ENCODE measurements at regions not wholly inside any gene's neighbourhood (a gene's known extent, or its start where the extent isn't known, plus 50 kb on each side); places are given as distances from the start of the nearest gene placed in this dataset.
"Not testable (repeated sequence)": the region's sequence is repeated elsewhere in the genome, so short reads cannot be mapped to it uniquely, and the experiment has no call there.

DNA sequence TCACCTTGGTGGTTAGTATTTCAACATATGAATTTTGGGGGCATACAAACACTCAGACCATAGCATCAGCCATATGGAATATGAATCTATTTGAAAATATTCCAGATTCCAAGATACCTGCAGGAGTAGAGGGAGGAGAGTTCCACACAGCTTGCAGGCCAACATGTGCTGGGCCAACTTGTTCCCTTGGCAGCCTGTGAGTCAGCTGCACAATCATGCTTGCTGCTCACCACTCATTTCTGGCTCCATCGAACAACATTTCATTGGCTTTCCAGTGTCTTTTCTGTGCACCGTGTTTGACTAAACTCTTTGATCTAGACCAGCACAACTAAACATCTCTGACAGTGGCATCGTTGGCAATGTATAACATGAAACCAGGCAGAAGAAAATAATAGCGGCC is 282.5 kb upstream of the RASGEF1B start:
- DNase-seq, result no peak

DNA sequence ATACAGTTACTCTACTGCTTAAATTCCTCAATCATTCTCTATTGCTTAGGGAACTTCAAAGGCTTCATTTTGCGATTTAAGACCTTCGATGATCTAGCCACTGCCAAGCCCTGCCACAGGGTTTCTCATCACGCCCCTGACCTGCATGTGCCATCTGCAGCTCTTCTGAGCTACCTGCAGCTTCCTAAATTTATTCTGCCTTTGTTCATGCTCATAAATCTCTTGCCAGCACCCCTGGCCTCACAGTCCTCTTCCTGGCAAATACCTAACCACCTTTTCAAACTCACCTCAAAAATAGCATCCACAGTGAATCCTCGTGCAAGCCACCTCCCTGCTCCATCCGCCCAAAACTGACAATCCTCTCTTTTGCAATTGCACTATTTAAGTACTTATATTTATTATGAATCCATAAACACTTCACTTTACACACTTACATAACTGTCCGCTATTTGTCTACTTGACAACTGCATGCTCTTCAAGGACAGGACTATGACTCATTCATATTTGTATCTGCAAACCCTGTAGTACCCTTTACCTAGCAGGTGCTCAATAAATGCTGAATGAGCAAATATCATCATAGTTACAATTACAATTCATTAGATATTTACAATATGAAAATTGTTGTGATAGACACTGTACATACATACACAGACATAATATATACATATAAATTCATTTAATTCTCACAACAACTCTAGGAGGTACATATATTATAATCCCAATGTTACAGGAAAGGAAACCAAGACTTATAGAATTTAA is 280.0 kb upstream of the RASGEF1B start:
- no peak for DNase-seq

DNA sequence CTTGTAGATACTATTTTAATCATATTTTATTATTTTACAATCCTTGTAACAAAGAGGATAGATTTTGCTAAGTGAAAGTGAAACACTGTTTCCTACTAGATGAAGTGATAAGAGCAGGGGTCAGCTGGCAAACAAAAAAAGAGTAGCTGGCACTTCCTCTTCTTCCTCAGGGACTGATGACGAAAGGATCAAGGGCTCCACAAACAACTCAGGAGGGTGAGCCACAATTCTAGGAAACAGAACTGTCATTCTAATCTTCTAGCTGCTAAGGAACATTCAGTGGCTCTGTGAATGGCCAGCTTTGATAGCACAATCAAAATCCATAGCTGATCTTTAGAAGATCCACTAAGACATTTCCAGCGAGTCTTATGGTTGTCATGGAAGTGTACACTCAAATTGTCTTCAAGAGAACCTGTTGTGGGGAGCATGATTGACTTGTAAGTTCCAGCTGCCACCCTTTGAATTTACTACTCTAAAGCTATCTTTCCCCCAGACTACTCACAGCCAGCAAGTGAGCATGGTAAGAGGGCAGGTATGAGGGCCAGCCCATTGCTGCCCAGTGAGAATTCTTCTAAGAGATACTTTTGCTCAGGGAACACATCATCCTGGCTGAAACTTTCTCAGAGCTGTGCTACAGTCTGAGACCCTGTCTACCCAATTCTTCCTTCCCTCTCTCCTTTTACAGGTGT is 275.7 kb upstream of the RASGEF1B start:
- DNase-seq, result no peak

DNA sequence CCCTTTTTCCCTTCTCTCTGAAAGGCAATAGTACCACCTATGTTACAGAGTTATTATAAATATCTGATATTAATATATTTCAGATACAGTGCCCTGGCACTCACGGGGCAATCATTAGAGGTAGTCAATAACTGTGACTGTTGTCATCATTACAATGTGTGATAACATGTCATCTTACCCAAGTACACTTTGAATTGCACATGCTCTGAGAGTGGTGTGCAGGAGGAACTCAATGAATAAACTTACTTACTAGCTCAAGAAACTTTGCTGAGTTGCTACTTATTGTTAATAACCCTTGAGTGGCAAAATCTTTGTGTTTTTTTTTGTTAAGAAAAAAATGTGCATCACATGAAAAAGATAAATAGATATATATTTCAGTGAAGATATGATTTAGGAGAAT is 275.1 kb upstream of the RASGEF1B start:
- DNase-seq, result no peak

GRCh38 chr4:81746071-81746470 is 274.4 kb upstream of the RASGEF1B start:
- no peak for DNase-seq

GRCh38 chr4:81745050-81745449 is 273.3 kb upstream of the RASGEF1B start:
- DNase-seq, result no peak

DNA sequence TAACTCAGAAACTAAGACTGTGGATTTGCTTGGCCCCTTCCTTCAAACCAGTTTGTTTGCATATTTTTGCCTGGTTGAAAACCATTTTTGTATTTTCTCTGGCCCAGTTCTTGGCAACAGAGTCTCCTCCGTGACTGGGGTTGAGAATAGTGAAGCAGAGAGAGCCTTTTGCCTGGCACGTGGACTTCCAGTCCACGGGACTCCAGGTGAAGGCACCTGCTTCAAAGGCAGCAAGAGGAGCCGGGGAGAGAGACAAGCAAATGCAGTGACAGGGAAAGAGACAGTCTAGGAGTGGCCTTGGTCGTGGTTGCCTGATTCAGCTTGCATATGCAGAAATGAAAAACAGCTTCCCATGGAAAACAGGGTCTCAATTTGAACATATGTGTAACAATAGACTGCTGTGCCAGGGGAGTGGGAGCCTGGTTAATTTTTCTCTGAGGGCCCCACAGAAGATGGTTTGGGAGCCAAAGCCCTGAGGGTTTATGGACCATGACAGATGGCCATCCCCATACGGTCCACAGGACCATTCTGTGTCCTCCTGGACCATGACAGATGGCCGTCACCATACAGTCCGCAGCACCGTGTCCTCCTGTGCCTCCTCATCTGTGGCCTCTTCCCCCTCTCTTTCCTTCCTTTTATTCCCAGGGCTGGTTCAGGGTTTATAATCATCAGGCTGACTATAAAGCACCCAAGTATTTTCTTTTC is 272.2 kb upstream of the RASGEF1B start:
- no peak for DNase-seq

DNA sequence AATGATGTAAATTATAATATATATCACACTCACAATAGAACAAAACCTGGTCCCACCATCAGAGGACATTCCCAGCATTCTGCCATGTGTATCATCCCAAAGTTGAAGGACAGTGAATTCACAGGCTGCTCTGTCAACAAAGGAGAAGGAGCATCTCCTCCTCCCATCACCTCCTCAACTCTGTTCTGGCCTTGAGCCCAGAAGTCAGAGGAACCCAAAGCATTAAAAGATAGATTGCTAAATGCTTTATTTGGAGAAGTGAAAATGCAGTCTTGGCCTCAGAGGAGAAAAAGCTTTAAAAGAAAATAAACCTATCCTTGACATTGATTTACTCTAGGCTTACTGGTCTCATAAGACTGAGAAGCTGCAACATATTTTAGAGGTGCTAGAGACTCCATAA is 268.8 kb upstream of the RASGEF1B start:
- no peak for DNase-seq

GRCh38 chr4:81738891-81739290 is 267.2 kb upstream of the RASGEF1B start:
- DNase-seq, result no peak

DNA sequence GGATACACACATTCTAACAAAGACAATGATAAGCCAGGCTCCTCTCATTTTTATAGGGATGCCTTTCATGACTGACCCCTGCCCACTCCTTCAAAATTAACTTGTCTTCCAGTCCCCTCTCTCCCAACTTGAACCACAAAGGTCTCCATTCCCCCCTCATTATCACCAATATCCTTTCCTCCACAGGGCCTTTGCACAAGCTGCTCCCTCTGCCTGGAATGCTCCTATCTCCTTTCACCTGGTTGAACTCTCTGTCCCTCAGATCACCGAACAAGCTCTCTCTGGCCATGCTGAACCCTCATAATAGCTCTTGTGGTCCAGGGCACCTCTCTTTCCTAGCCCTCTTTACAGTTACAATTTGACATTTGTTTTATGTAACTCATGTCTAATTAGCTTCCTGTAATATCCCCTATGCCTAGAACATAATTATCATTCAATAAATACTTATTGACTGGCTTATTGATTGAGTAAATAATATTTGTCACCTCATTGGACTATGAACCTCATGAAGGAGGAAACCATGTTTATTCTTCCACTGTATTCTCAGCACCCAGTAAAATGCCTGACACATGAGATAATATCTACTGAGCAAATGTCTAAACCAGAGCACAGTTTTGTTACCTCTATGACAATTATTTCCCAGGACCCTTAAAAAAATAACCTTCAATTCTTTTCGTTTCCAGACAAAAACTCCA is 266.3 kb upstream of the RASGEF1B start:
- no peak for DNase-seq

- no peak for DNase-seq
Observed at GRCh38 chr4:81736324-81736723, 264.6 kb upstream of the RASGEF1B start.

DNA sequence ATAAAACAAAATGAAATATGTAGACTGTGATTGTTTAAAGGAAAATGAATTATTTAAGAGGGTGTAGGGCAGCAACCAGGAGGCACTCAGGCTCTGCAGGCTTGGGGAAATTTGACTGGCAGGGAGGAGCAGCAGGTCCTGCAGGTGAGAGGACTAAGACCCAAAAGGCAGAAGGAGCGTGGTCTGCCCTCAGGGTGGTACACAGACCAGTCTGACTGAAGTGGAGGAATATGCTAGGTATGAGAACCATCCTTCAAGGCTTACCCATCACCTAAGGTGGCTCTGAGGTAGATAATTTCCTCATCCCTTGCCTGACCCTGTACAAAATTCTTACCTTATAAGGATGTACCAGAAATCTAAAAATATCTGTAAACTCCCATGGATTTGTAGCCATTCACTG is 261.3 kb upstream of the RASGEF1B start:
- DNase-seq, result no peak

GRCh38 chr4:81724925-81725329 is 253.2 kb upstream of the RASGEF1B start:
- peak; percentile 29 for DNase-seq

DNA sequence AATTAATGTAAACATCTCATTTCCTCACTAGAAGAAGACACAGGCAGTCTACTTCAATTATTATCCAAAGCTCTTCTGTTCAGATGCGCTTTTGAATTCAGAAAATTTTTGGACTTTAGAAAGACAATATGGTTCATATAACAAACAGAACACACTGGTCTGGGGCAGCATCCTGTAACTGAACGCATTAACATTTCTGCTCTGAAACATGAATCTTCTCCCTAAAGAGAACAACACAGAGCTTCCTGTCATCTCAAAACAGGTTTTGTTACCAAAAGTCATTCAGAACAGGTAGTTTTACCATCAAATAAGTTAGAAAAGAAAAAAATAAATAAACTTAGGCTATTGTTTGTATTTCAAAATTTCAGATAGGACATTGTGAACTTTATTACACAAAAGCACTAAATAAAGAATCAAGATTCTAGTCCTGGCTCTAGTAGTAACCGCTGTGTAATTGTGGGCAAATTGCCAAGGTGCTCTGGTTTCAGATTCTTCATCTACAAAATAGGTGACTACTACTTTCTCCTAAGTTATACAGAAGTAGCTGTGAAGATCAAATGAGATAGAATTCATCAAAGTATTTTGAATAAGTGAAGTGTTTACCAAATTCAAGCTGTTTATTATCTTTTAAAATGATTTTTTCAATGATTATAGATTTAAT is 252.3 kb upstream of the RASGEF1B start:
- DNase-seq, result peak; percentile 9

- DNase-seq, result no peak
Observed at GRCh38 chr4:81723019-81723884, 251.5 kb upstream of the RASGEF1B start.

GRCh38 chr4:81722290-81722851 is 250.7 kb upstream of the RASGEF1B start:
- no peak for DNase-seq

- no peak for DNase-seq
Observed at GRCh38 chr4:81715757-81716156, 244.1 kb upstream of the RASGEF1B start.

- DNase-seq, result not testable (repeated sequence)
Observed at GRCh38 chr4:81715357-81715756, 243.7 kb upstream of the RASGEF1B start.

DNA sequence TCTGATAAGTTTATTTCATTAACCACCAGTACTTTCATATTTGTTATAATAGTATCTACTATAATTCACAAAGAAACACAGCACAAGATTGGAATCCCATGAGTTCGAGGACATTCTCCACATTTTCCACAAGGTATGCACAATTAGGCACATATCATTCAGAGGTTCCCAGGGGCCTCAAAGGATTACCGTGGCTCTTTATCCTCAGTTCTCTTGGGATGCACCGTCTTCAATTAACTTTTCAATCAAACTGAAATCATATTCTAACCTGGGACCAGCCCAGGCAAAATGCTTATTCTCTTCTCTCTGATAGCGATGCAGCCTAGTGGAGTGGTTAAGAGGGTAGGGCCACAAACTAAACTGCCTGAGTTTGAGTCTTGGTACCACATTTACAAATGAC is 242.6 kb upstream of the RASGEF1B start:
- DNase-seq, result no peak

- no peak for DNase-seq
Observed at GRCh38 chr4:81712714-81713113, 241.0 kb upstream of the RASGEF1B start.

- DNase-seq, result no peak
Observed at GRCh38 chr4:81704461-81704860, 232.8 kb upstream of the RASGEF1B start.

Data from CD4-positive, alpha-beta T cell treated with Interleukin-12 subunit alpha and Interleukin-12 subunit beta, for 1 hour (primary cell).